Activated CD4-positive, alpha-beta T cell treated with anti-CD3 and anti-CD28 coated beads, Interleukin-10, Interleukin-2, amounts not matched to agents 100 ng/mL and 50 ng/mL, durations not matched to agents 16 hours and 8 hours (primary cell): ENCODE measurements at regions not wholly inside any gene's neighbourhood (a gene's known extent, or its start where the extent isn't known, plus 50 kb on each side); places are given as distances from the start of the nearest gene placed in this dataset.

Experiments used
- DNase-seq: peaks from one replicate; pipeline ENCODE4 v3.0.0-alpha.2; 2020

DNA sequence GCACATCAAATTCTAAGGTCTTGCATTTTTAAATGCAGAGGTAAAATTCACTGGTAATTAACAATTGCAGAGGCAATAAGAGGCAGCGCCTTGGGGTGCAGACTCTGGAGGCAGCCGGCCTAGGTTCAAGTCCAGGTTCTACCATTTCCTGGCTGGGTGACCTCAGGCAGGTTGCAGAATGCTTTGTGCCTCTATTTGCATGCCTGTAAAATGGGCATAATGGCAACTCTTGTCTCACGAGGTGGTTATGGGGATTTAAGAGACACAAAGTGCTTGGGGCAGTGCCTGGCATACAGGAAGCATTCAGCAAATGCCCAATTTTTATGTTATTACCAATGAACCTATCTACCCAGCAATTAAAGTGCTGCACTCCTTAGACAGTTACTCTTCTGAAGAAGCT lies 180.0 kb upstream of the LHX5 start:
- DNase-seq, result no peak

DNA sequence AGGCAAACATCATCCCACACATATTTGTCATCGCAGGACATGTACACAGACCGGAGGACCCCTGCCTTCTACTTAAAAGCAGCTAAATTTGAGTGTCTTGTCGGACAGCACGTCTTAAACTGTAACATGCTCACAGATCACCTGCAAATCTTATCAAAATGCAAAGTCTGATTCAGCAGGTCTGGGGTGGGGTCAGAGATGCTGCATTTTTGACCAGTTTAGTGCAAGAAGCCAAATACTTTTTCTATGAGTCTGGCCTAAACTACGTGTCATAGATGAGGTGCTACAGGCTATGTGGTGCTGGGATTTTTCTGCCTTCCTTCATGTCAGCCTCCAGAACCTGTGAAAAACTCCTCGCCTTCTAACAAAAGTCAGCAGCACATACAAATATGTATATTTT lies 178.8 kb upstream of the LHX5 start:
- DNase-seq, result no peak

DNA sequence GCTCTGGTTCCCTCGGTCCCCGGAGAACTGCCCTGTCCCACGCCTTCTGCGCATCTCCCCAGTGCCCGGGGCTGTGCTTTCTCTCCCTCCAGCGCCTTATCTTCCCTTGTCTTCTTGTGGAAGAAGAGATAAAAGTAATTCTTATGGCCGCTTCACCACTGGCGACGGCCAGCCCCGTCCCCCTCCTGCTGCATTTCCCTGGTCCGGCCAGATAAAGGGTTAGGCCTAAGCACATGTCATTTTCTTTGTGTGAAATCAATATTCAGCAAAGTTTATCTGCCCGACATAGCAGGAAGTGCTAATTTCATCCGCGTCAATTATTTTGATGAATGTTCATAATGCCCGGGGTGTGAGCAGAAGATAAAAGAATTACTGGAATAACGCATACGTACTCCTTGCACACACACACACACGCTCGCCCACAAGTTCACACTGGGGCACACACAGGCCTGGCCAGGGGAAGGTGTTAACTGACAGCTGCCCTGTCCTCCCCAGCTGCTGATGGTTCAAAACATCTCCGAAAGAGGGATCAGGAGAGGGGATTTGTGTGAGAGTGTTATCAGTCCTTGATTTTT lies 177.7 kb upstream of the LHX5 start:
- DNase-seq, result no peak

DNA sequence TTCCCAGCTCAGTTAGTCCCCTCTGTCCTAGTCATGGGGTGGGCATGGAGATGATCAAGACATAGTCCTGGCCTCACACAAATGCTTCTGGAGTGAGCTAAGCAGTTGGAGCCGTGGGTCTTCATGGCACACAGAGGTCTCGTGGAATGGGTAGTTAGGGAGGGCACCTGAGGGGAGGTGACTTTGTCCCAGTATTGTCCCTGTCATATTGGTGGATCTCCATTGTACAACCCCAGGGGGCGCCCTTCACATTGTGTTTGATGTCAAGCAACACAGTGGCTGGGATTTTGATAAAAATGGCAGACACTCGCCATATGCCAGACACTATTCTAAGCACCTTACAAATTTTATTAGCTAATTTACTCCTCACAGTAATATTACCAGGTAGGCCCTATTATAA lies 175.4 kb upstream of the LHX5 start:
- no peak for DNase-seq

DNA sequence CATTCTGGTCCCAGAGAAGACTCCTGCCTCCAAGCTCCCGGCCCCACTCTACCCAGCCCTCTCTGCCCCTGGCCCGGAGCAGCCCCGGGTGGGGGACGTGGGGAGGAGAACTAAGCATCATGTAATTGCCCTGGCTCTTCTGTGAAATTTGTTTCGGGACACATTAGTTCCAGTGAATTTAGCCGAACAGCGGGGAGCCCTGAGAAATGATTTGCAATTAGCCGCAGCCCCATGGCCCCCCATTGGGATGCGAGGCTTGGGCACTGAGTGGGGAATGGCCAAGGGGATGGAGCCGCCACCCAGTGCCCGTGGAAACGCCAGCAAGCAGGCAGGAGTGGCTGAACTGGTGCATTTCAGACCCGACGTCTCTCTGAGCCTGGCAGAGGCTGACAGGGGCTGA lies 173.9 kb upstream of the LHX5 start:
- no peak for DNase-seq

DNA sequence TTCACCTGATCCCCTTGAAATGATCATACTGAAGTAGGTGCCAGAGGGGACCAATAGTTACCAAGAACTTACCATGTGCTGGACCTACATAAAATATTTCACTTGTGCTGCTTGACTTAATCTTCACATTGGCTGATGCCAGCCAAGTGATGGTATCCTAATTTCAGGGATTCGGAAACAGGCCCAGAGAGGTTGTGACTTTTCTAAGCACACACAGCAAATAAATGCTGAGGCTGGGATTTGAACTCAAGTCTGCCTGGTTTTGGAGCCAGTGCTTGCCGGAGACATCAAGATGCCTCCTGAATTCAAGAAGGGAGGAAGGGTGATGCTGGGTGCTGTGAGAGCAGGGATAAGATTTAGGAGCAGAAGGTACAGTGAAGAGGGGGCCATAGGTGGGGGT lies 173.5 kb upstream of the LHX5 start:
- DNase-seq, result no peak

DNA sequence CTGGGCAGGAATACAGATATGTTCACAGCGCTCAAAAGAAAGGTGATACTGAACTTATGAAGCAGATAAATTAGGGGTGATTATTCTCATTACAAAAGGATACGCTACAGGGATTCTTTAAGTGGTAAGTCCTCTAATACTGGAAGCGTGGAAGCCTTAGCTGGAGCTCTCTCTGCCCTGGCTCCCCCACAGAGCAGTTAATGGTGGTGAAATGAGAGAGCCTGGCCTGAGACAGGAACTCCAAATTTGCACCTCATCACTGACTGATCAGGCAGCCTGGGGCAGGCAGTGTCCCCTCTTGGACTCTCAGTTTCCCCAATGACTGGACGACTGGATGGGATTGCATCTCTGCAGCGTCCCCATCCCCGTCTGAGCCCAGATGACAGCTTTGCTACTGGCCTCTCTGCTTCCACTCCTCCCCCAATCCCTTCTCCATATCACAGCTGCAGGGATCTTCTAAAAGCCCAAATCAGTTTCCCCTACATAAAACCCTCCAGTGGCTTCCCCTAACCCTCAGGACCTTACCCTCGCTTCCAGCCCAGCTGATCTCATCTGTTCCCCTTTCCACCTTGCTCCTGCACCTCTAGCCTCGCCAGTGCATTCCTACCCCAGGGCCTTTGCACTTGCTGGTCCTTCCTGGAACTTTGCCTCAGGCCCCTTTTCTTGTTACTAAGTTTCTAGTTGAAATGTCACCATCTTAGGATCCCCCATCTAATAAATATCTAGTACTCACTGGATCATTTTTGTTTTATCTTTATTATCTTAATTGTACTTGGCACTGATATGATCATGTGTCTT lies 171.7 kb upstream of the LHX5 start:
- DNase-seq, result no peak

DNA sequence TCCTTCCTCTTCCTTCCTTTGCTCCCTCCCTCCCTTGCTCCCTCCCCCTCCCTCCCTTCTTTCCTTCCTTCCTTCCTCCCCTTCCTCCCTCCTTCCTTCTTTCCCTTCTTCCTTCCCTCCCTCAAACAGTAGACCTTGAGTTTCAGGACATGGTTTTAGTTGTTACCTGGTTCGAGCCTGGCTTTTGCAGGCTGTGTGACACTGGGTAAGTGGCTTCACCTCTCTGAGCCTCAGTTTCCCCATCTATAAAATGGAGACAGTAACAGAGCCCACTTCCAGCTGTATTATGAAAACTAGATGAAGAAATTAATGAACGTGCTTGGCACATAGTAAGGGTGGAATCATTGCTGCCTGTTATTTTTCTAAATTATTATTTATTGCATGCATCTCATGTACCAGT lies 171.0 kb upstream of the LHX5 start:
- DNase-seq, result no peak

DNA sequence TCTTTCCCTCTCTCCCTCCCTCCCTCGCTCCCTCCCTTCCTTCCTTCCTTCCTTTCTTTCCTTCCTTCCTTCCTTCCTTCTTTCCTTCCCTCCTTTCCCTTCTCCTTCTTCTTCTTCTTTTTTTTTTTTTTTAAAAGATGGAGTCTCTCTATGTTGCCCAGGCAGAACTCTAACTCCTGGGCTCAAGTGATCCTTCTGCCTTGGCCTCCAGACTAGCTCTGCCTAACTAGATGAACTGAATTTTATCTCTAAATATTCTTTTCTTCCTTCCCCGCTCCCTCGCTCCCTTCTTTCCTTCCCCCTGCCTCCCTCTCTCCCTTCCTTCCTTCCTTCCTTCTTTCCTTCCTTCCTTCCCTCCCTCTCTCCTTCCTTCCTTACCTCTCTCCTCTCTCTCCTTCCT lies 170.5 kb upstream of the LHX5 start:
- DNase-seq, result no peak

DNA sequence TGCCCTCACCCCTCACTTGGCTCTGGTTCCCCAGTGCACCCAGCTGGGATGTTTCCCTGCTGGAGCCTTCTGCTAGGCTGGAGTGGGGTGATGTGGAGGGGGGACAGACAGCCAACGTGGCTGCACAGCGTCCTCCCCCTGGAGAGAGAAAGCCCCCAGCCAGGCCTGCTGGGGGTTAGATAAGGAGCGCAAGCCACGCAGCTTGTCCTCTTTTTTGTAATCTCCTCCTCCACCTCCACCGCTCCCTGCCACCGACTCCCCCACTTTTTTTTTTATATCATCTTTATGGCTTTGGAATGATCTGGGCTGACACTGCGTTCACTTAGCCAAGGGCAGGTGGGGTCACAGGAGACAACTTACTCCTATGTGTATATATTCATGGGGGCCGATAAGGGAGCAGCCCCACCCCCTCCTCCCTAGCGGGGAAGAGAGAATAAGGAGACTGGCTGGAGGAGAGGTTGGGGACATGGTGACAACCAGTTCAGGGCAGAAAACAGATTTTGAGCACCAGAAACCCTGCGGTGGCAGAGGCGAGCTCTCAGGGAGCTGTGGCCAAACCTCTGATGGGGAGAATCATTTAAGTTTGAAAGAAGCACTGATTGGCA lies 169.9 kb upstream of the LHX5 start:
- DNase-seq, result no peak

DNA sequence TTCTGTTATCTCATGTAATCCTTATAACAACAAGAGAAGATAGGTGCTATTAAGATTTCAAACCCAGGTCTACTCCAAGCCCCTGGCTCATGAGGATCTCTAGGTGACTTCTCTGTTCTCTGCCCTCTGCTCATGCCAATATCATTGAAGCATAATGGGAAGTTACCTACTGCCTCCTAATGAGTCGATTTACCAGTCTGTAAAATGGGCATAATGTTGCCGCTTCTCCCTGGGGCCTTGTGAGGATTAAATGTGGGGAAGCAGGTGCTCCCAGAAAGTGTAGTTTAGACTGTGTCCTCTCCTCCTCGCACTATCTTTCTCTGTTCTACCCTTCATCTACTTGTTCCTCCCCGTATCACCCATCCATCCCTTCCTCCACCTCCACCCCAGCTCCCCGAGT lies 169.2 kb upstream of the LHX5 start:
- DNase-seq, result no peak

DNA sequence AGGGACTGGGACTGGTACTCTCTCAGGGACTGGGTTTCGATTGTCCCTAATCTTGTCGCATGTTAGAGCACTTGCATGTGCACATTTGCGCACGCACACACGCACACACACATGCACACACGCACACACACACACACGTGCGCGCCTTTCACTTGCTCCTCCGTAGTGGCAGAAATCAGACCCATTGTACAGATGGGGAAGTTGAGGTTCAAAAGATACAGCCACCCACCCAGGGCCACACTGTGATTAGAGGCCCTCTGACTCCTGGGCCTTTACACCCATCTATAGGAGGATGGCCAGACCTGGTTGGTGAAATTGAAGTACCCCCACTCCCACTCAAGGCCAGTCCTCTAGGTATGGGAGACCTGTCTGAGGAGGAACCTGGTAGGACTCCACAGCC lies 167.8 kb upstream of the LHX5 start:
- no peak for DNase-seq

DNA sequence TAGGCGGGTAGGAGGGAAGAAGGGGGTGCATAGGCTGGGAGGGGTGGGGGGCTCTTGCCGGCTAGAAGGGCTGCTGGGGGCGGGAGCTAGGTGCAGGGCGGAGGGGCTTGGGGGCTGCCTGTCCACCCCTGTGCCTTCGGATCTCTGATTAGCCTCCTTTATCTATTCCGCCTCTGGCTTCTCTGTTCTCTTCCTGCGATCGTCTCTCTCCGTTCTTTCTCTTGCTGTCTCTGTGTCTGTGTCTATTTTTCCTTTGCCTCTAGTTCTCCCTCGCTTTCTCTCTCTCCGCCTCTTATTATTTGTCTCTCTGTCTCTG lies 166.7 kb upstream of the LHX5 start:
- no peak for DNase-seq

DNA sequence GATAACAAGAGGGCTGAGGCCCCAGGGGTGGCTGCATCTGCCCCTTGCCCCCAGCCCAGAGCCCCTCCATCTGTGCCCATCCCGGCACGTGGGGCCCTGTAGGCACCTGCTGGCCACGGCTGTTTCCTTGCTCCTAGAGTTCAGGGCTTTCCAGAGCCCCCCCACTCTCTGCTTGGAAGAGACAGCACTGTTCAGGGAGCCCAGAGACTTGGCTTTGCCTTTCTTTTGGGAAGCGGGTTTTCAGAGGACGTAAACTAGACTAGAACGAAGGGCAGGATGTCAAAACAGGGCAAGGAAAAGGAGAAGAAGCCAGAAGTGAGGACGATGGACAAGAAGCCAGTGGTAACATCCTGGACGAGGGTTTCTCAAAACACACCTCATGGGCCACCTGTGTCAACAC lies 163.3 kb upstream of the LHX5 start:
- DNase-seq, result no peak

DNA sequence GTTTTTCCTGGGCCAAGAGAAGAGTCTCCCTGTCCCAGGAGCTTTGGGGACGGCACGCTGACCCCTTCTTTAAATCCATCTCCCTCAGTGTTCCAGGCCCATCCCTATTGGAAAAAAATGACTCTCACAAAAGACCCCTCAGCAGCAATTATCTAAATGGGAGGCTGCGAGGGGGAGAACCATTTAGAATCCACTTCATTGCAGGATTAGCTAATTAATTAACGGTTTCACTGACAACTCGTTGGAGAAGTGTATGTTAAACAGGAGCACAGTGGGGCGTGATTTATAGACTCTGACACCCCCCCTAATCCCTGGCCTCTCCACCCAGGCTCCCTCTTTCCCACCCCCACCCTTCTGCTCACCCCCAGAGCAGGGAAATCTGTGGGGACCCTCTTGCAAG lies 162.8 kb upstream of the LHX5 start:
- DNase-seq, result no peak

DNA sequence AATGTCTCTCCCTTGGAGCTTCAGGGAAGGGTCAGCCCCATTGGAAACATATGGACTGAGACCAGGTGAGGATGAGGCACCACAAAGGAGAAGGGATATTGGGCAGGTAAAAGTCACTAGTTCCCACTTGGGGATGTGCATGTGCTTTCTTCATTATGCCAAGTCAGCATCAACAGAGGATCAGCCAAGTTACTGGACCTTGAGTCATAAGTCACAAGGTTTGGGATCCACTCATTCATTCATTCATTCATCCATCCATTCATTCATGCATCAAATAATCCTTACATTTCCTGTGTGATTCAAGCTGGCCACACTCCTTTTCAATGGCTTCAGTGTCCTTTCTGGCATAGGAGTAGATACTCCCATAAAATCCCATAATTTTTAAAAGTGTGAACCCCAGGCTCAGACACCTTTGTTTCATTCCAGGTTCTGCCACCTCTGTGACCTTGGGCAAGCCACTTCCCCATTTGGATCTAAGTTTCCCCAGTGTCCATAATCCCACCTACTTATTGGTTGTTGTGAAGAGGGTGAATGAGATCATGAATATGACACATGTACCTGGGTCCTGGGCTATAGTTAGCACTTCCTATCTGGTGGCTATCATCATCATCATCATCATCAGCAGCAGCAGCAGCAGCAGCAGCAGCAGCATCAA lies 162.1 kb upstream of the LHX5 start:
- no peak for DNase-seq

DNA sequence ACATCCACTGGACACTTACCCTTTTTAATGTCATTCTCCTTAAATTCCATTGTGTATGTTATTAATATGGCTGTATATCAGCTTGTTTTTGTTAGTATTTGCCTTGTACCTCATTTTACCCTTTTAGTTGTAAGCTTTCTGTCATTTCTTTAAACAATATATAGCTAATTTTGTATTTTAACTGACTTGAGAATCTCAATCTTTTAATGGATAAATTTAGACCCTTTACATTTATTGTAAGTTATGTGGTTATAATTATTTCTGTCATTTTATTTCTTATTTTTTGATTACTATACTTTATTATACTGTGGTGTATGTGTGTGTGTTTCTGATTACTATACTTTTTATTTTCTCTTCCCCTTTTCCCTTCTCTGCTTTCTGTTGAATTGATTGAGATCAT lies 159.0 kb upstream of the LHX5 start:
- no peak for DNase-seq

DNA sequence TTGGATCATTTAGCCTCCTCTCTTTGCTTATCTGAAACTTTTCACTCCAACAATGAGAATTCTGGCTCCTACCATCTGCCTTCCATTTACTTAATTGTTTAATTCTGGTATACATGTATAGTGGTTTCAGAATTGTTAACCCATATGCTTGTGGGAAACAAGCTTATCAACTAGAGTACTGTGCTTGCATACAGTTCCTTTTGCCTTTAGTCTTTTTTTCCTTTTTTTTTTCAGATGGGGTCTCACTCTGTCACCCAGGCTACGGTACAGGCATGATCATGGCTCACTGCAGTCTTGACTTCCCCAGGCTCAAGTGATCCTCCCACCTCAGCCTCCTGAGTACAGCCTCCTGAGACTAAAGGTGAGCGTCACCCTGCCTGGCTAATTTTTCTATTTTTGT lies 153.8 kb upstream of the LHX5 start:
- no peak for DNase-seq

DNA sequence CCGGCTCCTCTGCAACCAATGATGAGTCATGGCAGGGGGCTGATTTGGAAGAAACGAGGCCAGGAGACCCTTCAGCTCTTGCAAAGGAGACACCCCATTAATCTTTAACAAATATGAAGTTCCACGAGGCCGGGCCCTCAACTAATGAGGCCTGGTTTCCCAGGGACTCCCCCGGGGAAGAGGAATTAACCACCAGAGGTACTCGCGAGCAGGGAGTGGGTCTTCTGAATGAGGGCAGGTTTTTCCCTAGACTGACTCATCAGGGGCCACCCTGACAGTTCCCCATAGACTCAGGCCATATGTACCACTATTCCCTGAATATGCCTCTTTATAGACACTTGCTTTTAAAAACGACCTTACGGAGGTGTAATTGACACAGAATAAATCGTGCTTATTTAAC lies 150.7 kb upstream of the LHX5 start:
- DNase-seq, result no peak

DNA sequence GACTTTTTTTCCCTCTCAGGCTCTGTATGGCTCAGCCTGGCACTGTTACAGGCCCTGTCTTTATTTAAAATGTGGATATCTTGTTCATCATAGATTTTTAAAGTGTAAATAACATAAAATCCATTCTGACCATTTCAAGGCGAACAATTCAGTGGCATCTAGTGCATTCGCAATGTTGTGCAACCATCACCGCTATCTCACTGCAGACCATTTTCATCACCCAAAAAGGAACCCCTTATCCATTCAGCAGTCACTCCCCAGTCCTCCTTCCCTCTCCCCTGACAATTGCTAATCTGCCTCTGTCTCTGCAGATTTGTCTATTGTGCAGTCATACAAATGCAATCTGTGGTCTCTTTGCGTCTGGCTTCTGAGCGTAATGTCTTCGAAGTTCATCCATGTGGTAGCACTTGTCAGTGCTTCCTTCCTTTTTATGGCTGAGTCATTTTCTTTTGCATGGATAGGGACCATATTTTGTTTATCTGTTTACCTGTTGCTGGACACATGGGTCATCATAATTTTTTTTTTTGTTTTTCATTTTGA lies 148.8 kb upstream of the LHX5 start:
- no peak for DNase-seq

DNA sequence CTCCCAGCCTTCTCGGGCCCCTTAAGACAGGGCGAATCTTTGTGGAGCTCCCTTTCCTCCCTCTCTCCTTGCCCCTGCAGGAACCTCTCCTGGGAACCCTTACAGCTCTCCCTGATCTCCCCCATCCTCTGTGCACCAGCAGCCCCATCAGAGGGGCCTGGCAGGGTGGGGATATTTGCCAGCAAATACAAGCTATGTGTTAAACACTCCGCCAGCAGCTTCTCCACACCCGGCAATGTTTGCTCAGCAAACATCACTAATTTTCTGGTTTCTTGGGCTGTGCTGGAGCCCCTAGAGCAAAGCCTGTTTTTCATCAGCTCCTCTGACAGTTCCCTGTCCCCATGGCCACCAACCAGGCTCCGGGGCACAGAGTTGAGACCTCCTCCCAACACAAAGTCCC lies 147.5 kb upstream of the LHX5 start:
- DNase-seq, result no peak

DNA sequence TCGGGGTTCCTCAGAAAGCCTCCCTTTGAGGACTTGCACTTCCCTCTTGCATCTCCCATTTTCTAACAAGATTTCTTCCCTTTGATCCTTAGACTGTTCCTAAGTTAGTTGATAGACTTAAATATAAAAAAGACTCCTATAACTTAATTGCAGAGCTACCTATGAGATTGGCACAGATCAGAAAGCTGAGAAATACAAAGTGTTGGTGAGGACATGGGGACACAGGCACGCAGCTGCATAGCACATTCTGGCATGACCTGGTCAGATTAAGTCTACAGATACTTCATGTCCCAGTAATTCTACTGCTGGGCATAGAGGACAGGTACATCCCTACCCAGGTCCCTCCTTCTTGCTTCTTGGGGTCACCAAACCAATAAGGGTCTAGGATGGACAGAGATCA lies 141.7 kb upstream of the LHX5 start:
- DNase-seq, result no peak

DNA sequence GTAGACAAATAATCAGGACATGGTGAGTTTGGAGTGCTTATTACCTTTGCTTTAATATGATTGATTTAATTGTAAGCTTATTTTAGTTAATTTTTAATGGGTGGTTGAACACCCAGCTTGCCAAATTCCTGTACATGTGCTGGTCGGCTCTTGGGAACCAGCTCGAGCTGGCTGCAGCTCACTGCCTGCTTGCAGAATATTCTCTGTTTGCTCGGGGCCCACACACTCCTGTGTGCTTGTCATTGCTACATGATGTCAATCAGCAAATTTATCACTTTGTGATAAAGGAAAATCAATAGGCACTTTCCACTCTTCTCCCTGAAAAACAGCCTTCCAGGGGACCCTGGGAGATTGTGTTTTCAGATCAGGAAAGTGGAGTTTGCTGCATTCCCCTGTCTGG lies 141.1 kb upstream of the LHX5 start:
- no peak for DNase-seq

DNA sequence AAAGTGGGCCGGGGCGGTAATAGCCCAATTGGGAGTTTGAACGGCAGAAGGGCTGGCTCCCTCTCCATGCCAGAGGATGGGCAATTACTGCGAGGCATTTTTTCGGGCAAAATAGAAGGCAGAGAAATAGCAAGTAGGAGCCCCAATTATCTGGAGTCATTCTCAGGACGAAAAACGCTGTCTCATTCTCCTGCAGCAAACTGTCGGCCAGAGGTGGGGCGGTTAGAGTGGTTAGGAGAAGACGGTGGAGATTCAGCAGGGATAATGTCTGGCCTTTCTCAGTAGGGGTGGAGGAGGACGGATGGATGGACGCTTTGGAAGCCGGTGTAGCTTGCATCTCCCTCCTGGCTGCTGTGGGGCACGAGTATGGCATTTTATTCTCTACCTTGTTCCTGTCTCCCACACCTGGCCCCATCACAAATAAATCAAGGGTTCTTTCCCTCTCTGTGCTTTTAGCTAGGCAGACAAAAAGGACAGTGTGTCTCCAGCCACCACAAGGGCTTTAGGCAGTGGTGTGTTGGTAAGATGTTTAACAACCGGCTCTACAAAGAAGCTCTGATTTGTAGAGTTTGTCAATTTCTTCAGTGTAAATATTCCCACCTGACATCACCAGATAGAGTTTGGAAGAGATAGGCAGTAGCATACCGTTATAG lies 140.5 kb upstream of the LHX5 start:
- DNase-seq, result no peak
